HG03025 (cell line): ENCODE measurements at regions not wholly inside any gene's neighbourhood (a gene's known extent, or its start where the extent isn't known, plus 50 kb on each side); places are given as distances from the start of the nearest gene placed in this dataset.

Experiments
- ATAC-seq: cut with Tn5 transposase; IDR thresholded peaks from one replicate; pipeline ENCODE4 v1.9.1; 2021; ENCODE audit warnings: mild to moderate bottlenecking, moderate library complexity; ENCODE audit not compliant: unreplicated experiment, low FRiP score

DNA sequence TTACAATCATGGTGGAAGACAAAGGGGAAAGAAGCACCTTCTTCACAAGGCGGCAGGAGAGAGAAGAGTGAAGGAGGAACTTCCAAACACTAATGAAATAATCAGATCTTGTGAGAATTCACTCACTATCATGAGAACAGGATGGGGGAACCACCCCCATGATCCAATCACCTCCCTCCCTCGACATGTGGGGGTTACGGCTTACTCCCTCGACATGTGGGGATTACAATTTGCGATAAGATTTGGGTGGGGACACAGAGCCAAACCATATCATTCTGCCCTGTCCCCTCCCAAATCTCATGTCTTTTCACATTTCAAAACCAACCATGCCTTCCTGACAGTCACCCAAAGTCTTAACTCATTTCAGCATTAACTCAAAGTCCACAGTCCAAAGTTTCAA is 88.7 kb upstream of the PGRMC2 start:
- no peak for ATAC-seq

DNA sequence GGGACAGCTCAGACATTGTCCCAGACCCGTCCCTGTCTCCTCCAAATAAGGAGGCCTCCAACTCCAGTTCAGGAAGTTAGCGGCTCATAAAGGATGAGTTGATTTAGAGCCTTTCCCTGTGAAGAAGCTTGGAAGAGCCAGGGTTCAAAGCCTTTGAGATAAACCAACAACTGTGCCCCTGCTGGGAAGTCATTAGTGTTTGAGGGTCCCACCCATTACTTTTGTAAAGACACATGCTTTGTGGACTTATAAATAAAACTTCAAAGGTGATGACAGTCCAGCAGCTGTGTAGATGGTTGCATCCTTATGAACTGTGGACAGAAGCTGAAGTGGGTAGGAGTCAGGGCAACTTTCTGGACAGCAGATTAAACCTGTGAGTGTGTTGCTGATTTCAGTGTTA is 86.0 kb upstream of the PGRMC2 start:
- ATAC-seq = no peak

DNA sequence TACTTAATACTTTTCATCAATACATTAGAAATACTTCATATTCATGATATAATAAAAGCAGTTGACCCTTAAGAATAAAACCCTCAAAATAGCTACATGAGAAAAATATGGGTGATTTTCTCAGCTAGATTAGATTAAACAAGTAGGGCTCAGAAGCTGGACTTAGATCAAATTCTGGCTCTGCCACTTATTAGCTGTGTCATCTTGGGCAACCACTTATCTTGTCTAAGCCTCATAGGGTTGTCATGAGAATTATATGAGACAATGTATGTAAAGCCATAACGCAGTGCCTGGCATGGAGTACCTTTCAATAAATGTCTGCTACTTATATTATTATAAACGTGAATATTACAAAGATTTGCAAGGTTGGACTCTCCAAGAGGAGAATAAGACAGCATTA is 84.3 kb upstream of the PGRMC2 start:
- no peak for ATAC-seq

DNA sequence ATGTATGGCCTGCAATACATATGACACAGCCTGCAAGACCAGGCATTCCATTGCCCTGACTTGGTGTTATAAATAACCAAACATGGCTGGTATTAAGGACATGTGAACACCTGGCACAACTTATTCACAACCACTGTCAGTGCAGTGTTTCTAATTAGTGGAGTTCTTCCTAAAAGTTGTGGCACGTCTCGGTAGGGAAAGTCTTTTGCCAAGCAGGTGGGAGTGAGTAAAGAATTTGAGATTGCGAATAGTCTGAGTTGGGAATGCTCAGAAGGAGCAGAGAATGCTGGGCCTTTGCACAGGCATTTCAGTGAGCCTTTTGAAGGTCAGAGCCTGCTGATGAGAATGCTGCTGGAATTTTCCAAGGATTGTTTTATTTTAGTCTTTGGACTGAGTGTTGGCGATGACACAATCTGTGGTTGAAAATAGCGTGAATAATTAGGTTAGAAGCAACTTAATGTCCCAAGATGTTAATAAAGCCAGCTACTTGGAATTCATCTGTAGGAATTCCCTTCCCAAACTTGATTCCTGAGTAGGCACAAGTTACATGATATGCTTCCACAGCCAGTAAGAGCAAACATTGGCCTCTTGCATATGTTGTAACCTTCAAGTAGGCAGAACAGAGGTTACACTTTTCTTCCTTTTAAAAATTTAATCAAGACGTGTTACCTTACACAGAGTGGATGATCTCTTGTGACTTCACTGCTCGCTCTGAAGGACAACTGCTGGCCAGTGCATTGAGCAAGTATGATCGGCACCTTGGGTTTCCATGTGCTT is 83.6 kb upstream of the PGRMC2 start:
- ATAC-seq = no peak

DNA sequence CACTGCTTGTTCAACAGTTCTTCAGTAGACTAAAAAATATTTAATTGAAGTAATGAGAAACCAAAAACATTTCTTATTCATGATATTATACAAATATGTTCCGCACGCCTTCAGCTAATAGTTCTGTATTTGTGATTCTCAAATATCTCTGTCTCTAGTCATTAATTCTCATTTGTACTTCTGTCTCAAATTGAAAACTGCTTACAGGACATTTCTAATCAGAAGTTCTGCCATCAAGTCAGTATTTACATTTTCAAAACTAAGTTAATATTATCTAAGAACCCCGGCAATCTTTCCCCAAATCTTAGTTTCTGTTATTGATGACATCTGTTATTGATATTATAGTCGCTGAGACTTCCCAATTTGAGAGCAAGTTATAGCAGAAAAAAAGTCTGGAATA is 78.6 kb upstream of the PGRMC2 start:
- ATAC-seq = no peak

DNA sequence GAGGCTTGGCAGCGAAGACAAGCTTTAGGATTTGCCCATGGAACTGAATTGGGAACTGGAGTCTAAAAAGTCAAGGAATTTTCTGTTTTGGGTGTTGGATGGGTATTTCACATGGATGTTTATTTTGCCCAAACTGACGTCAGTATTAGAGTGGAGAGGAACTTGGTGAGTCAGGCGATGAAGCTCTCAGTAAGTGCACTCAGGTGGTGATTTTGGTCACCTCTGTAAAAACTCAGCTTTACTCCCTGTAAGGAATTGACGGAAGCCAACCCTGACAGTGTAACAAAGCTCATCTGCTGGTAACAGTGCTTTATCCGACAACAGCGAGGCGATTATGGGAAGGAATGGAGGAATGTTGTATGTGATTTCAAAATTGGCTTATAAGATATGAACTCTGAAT is 77.0 kb upstream of the PGRMC2 start:
- ATAC-seq = no peak

DNA sequence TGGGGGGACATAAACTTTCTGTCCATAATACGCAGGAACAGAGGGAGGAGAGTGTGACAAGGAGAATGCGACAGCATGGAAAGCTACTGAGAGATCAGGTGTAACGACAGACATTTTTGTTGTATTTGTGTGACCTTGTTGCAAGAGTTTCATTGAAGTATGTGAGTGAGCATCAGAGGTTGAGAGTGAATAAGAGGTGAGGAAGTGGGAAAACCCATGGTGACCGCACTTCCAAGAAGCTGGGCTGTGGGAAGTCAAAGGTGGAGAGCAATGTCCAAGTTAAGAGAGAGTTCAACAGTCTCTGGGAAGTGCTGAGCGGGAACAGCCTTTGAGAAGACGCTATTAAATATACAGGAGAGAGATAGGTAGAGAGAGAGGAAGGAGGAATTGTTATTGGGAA is 76.4 kb upstream of the PGRMC2 start:
- no peak for ATAC-seq

DNA sequence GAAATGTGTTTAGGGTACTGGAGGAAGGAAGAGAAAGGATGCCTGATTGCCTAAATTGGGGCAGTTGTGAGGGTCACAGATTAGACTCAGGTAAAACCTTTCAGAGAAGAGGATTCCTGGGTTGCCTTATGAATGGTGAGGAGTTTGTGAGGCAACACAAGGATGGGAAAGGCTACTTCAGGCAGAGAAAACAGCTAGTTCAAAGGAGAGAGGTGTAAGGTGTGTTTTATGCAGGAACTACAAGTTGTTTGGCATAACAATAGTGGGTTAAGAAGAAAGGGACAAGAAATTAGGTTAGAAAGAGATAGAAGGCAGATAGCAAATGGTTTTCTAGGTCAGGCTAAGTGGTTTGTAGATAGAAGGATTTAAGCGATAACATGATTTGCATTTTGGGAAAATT is 75.1 kb upstream of the PGRMC2 start:
- no peak for ATAC-seq

DNA sequence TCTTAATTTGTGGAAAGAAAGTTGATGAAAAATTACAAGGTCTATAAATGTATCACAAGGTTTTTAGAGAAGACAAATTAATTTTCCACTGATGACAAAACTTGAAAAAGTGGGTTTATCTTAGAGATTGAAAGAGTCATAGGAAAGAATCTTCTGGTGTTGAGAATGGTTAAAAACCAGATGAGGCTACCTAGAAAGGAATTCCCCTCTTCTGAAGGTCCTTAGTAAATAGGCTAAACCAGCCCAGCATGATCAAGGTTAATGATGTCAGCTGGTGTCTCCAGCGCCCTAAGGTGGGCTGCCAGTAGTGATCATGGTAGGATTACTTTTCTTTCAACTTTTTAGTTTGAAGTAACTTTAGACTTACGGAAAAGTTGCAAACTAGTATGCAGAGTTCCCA is 71.8 kb upstream of the PGRMC2 start:
- ATAC-seq = no peak

DNA sequence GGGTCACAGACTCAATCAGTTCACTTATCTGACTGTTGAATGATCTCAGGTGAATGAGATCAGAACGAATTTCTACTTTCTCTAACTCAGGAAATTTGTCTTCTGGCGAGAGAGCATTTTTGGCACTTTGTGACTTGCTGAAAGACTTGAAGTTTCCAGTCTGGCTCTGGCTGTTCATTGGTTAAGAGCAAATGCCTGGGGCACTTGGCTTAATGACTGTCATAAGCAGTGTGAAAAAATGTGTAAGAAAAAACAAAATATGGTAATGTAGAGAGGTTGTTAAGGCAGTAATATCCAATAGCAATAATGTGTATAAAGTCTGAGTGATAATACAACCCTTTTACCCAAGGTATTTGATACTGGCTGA is 71.3 kb upstream of the PGRMC2 start:
- no peak for ATAC-seq

DNA sequence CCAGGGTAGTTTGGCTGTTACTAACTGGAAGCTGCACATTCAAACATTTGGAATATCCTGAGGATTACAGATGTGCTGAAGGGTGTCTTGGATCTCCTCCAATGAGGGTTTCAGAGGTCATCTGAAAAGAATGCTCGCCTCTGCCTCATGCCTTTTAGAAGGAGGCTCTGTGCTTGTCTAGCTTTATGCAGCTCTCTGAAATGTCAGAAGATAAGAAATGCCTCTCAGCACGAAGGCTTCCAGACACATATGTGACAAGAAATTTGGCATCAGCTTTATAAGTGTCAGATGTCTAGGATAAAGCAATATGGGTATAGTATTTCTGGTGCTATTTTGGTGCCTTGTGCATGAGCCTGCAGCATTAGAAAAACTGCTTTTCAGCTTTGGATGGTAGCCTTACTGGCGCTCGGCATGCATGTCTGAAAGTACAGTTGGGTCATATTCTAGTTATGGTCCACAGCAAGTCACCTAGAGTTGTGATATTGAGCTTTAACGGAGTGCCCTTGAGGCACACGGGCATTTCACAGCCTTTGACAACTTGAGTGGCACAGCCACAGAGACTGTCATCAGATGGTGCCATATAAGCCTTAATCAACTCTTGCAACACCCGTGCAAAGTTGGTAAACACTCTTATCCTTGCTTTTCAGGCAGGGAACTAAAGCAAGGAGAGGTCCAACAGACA is 70.8 kb upstream of the PGRMC2 start:
- ATAC-seq = no peak

DNA sequence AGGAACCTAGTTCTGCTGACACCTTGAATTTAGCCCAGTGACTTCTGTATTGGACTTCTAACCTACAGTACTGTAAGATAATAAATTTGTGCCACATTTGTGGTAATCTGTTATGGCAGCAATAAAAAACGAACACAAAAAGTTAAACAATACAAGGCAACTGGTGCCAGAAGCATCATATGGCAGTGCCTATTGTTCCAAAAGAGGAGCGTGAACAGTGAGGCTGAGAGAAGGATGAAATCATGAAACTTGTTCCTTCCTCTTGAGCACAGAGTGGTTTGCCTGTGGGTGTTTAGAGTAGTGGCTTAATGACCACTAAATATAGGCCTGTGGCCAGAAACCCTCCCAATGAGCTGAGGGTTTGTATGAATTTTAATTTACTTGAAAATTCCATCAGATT is 69.7 kb upstream of the PGRMC2 start:
- no peak for ATAC-seq

DNA sequence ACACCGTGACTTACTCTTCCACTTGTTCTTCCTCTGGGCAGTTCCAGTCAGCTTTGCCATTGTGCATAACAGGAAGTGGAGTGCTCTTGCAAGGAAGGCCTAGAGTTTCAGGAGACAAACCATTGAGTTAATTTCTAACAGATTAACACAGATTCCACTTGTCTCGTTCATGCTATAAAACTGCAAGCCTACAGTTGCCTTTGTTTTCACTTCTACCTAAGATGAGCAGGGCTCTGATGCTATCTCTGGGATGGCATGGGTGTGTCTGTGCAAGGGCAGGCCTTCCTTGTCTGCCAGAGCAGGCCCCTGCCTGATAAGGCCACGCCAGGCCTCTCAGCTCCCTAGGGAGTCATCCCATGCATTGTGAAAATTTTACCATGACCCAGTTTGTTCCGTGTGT is 67.7 kb upstream of the PGRMC2 start:
- no peak for ATAC-seq

DNA sequence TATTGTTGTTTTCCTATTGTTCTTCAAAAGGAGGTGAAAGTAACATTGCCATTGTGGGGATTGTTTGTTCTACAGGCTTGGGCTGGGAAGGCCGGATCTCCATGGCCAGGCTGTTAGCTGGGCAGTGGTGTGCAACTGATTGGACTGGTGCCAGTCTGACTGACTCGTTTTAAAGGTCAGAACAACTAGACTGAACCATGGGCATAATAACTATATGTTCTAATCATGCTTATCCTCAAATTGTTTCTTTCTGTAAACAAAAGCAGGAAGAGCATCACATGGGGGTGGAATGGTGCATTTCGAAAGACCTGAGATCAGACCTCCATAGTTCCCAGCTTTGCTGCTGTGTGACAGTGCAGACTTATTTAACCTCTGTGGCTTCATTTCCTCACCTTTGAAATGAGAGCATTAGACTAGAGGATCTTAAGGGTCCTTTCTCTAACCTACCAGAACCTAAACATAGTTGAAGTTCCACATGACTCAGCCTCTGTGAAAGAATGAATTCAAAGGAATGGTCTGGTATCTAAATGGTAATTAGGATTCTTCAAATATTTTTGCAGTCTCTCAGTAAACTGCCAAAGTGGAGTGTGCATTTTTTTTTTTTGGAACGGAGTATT is 66.7 kb upstream of the PGRMC2 start:
- no peak for ATAC-seq

DNA sequence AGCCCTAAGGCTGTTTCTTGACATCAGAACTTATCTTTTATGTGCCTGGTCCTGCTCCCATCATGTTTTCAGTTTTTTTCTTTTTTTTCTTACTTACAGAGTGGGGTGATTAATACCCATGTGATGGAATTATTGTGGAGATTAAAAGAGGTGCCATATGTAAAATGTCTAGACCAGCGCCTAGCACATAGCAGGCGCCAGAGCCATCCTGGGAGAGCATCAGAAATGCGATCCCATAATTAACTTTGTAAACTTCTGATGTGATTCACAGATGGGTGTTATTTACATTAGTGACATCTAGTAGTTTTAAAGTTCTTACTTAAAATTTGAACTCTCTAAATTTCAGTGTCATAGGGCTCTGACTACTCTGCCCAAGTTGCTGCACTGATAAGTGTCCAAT is 66.2 kb upstream of the PGRMC2 start:
- ATAC-seq = no peak

DNA sequence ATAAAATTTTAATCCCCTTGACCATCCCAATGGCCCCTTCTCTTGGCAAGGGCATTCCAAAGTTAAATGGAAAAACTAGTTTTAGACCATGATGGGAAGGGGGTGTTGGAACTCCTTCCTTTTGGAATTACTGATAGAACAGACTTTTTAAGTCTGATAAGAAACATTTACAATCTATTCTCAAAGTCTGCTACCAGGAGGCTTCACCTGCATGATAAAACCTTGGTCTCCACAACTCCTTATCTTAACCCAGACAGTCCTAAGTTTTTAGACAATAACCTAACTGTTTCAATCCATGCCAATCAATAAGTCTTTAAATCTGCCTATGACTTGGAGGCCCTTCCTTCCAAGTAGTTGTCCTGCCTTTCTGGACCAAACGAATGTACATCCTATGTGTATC is 63.9 kb upstream of the PGRMC2 start:
- ATAC-seq = no peak

DNA sequence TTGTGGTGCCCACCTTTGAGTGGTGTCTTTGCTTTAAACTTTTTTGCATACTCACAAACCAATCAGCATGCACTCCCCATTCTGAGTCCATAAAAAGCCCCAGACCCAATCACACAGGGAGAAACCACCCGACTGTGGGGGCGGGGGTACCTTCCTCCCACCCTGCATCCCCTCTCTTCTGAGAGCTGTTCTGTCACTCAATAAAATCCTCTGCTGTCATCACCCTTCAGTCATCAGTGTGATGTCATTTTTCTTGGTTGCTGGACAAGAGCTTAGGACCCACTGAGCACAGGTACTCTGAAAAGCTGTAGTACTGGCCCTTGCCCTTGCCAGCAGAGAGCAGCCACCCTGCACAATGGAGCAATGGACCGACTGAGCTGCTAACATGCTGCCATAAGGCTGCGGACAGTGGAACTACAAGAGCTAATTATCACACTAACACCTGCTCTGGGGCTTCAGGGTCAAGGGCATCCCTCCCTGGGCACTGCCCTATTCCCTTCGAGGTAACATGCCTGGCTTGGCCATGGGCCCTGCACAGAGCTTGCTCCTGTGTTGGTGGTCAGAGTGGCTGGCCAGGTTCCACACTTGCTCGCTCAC is 62.9 kb upstream of the PGRMC2 start:
- no peak for ATAC-seq

DNA sequence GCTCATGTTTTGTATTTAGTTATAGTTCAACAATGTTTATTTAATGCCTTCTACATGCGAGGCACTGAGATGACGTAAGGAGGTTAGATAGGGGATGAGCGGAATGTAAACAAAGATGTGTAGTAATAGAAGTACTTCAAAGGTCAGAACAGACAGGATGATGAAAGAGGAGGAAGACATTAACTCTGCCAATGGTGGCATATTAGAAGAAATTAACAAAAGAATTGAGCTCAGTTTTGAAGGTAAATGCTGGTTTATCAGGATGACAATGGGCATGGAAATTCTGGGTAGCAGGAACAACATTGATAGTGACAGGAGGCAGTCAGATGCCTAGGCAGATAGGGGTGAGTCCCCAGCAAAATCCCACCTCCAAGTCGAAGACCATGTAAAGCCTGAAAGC is 62.3 kb upstream of the PGRMC2 start:
- no peak for ATAC-seq

DNA sequence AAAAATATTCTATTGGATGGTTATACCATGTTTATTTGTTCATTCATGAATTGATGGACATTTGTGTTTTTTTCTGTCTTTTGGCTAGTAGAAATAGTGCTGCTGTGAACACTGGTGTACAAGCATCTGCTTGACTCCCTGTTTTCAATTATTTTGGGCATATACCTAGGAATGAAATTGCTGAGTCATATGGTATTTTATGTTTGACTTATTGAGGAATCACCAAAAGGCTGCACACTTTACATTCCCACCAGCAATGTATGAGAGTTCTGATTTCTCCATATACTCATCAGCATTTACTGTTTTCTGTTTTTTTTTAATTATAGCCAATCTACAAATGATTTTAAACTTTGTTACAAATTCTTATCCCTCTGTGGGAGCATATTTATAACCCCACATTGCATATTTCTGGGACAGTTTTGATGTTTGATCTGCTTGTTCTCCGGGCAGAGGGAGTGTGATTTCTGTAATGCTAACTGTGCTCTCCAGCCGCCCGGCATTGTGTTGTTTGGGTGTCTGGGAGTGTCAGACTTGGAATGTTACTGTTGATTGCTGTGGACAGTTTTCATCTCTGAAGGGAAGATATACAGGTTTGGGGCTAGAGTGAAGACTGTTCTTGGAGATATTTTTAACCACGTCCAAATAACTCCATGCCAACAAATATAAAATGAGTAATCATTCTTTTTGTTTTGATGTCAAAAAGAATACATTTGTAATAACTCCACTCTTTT is 60.5 kb upstream of the PGRMC2 start:
- ATAC-seq = no peak

DNA sequence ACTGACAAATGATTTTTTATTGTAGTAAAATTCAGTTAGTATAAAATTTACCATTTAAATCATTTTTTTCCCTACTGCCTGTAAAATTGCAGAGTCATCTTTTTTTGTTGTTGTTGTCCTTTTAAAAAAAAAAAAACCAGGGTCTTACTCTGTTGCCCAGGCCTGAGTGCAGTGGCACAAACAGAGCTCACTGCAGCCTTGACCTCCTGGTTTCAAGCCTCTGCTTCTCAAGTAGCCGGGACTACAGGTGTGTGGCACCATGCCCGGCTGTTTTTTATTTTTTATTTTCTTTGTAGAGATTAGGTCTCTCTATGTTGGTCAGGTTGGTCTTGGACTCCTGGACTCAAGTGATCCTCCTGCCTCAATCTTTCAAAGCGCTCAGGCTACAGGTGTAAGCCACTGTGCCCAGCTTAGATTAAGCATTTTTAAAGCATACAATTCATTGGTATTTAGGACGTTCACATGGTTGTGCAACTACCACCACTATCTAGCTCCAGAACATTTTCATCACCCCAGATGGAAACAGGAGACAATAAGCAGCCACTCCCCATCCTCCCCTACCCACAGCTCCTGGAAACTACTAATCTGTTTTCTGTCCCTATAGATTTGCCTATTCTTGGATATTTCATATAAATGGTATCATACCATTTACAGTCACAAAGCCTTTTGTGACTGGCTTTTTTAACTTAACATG is 59.7 kb upstream of the PGRMC2 start:
- ATAC-seq = no peak
